Fibroblast of the aortic adventitia (primary cell): ENCODE measurements at regions not wholly inside any gene's neighbourhood (a gene's known extent, or its start where the extent isn't known, plus 50 kb on each side); places are given as distances from the start of the nearest gene placed in this dataset.

Source experiments
- DNase-seq: peaks from one replicate; pipeline ENCODE4 v3.0.0-alpha.2; 2010; ENCODE audit warnings: low read depth
- H3K4me3 ChIP-seq: 2 replicates; pipeline ENCODE4 v1.5.1; 2011; ENCODE audit warnings: low read depth, mild to moderate bottlenecking, control low read depth, low read length, moderate library complexity
- CTCF ChIP-seq: IDR thresholded peaks from 2 replicates; pipeline ENCODE4 v1.5.1; 2011; ENCODE audit warnings: mild to moderate bottlenecking, low read length, control low read depth, inconsistent platforms; ENCODE audit not compliant: insufficient read depth

GRCh38 chr6:131510591-131510990 is 62.4 kb upstream of the ARG1 start:
- no peak for DNase-seq
- H3K4me3 ChIP-seq, result no peak overlapping the region
- TF ChIP-seq CTCF, result no peak

- H3K4me3 ChIP-seq, result no peak overlapping the region
- peak; percentile 54 for DNase-seq
- TF ChIP-seq CTCF, result peak; percentile 83
These were observed 53.2 kb upstream of the ARG1 start for GRCh38 chr6:131519670-131520436.
